ENCODE measurements at regions not wholly inside any gene's neighbourhood (a gene's known extent, or its start where the extent isn't known, plus 50 kb on each side); places are given as distances from the start of the nearest gene placed in this dataset.

DNA sequence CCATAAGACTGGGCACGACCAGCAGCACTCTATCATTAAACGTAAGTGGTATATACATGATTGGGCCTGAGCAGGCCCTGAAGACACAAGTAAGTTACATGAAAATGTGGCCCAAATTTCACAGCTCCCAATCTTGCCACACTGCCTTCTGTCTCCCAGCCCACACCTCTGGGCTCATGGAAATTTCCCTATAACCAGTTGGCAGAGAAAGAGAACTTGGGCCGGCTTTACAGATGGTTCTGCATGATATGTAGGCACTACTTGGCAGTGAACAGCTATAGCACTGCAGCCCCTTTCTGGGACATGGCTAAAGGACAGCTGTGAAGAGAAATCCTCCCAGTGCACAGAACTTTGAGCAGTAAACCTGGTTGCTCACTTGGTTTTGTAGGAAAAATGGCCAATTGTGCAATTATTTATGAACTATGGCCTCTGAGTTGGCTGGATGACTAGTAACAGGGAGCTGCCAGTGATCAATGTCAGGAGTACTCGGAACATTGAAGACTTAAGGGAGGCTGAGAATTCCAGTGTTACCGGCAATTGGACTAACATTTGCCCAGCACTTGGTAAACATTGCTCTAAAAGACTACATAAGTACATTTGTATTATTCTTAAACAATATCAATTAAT is 1006.6 kb upstream of the LRRN3 start:
- TF ChIP-seq, protein P1, sequence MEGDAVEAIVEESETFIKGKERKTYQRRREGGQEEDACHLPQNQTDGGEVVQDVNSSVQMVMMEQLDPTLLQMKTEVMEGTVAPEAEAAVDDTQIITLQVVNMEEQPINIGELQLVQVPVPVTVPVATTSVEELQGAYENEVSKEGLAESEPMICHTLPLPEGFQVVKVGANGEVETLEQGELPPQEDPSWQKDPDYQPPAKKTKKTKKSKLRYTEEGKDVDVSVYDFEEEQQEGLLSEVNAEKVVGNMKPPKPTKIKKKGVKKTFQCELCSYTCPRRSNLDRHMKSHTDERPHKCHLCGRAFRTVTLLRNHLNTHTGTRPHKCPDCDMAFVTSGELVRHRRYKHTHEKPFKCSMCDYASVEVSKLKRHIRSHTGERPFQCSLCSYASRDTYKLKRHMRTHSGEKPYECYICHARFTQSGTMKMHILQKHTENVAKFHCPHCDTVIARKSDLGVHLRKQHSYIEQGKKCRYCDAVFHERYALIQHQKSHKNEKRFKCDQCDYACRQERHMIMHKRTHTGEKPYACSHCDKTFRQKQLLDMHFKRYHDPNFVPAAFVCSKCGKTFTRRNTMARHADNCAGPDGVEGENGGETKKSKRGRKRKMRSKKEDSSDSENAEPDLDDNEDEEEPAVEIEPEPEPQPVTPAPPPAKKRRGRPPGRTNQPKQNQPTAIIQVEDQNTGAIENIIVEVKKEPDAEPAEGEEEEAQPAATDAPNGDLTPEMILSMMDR (conservative IDR thresholded peaks at IDR 0.05 in 1 of 2, IDR thresholded peaks at IDR 0.05 in 1 of 2; ENCODE audit: low read depth in 1 of 2, low read length in 2 of 2), result no peak
- no peak for TF ChIP-seq EZH2 (IDR thresholded peaks at IDR 0.05; ENCODE audit: low read length, missing control alignments)

Data from fibroblast of lung (primary cell).